Duodenal mucosa (tissue), 2 donors: ENCODE measurements at regions not wholly inside any gene's neighbourhood (a gene's known extent, or its start where the extent isn't known, plus 50 kb on each side); places are given as distances from the start of the nearest gene placed in this dataset.

Source experiments
- H3K27ac ChIP-seq: one replicate; pipeline ENCODE4 v1.7.0; 2013; ENCODE audit warnings: low read depth, low read length
- H3K27me3 ChIP-seq, 2 donors: one replicate each; pipeline ENCODE4 v1.7.0; 2013; ENCODE audit warnings: low read length in 2 of 2, control low read depth in 1 of 2; ENCODE audit not compliant: insufficient read depth in 2 of 2, control insufficient read depth in 1 of 2
- H3K36me3 ChIP-seq, 2 donors: one replicate each; pipeline ENCODE4 v1.7.0; 2013; ENCODE audit warnings: low read length in 2 of 2, control low read depth in 1 of 2; ENCODE audit not compliant: insufficient read depth in 2 of 2, control insufficient read depth in 1 of 2
- H3K4me1 ChIP-seq, 2 donors: one replicate each; pipeline ENCODE4 v1.7.0; 2013; ENCODE audit warnings: low read length in 2 of 2, control low read depth in 1 of 2; ENCODE audit not compliant: insufficient read depth in 2 of 2, control insufficient read depth in 1 of 2
- H3K4me3 ChIP-seq, 2 donors: one replicate each; pipeline ENCODE4 v1.7.0; 2013; ENCODE audit warnings: low read length in 2 of 2, low read depth in 1 of 2
- H3K9ac ChIP-seq, 2 donors: one replicate each; pipeline ENCODE4 v1.7.0; 2013; ENCODE audit warnings: low read length in 2 of 2, low read depth in 1 of 2
- H3K9me3 ChIP-seq, 2 donors: one replicate each; pipeline ENCODE4 v1.7.0; 2013; ENCODE audit warnings: low read length in 2 of 2, control low read depth in 1 of 2; ENCODE audit not compliant: control insufficient read depth in 1 of 2

DNA sequence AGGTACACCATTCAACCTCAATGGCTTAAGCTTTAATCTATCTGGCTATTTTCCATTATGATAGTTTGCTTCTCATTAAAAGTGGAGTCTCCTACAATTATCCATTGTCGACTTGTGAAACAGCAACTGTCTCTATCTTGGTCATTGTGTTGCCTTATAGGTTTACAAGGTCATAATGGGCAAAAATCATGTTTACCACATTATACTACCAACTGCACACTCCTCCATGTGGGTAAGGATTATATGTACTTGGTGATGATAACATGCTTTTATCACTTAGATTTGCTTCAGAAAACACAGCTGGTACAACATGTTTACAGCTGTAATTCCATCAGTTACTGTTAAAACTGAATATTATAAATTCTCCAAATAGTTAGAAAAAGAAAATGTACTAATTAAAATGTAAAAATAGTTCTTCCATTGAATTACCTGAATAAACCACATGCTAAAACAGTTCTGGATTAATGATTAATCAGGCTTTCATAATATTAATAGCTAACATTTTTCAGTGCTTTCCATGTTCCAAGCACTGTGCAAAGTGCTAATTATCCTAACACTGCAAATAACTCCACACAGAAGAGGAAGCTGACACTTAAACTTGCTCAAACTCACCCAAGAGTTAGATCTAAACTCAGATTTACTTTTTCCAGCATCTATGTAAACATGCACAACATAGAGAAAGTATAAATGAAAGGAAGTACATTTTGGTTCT, 96.7 kb downstream of the OGFRL1 start:
- H3K4me3 ChIP-seq, result no peak overlapping the region
- H3K9ac ChIP-seq, result no peak overlapping the region
- no peaks in the 10 kb centered on the region for H3K9me3 ChIP-seq
- no peaks in the 10 kb centered on the region for H3K27me3 ChIP-seq
- peaks cover 0 to 32% of the 10 kb centered on the region in 2 donors for H3K4me1 ChIP-seq
- no peaks in the 10 kb centered on the region for H3K36me3 ChIP-seq
- H3K27ac ChIP-seq, result peak overlapping the region; percentile 11

DNA sequence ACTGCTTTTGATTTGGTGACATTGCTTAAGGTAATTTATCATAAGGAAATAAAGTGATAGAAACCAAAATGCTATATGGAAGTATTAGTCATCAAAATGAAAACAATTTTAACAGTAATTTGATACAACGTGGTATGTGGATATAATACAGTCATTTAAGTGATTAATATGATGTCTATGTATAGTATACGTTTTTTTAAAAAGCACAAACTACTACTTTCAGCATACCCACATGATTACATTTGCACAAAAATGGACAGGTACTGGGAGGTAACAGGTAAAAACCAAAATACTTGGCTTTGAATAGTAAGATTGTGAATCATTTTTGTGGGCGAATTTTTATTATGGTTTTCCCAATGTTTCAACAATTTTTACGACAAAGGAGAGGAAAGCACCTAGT, 97.6 kb downstream of the OGFRL1 start:
- H3K4me3 ChIP-seq, result no peak overlapping the region
- no peaks in the 10 kb centered on the region for H3K27me3 ChIP-seq
- H3K9me3 ChIP-seq, result no peaks in the 10 kb centered on the region
- no peak overlapping the region for H3K9ac ChIP-seq
- H3K27ac ChIP-seq, result no peak overlapping the region
- H3K4me1 ChIP-seq, result peaks cover 0 to 32% of the 10 kb centered on the region in 2 donors
- no peaks in the 10 kb centered on the region for H3K36me3 ChIP-seq

GRCh38 chr6:71387179-71387578, 98.6 kb downstream of the OGFRL1 start:
- H3K9me3 ChIP-seq, result no peaks in the 10 kb centered on the region
- no peaks in the 10 kb centered on the region for H3K36me3 ChIP-seq
- H3K27me3 ChIP-seq, result no peaks in the 10 kb centered on the region
- H3K4me1 ChIP-seq, result peaks cover 0 to 32% of the 10 kb centered on the region in 2 donors
- no peak overlapping the region for H3K4me3 ChIP-seq
- no peak overlapping the region for H3K27ac ChIP-seq
- H3K9ac ChIP-seq, result no peak overlapping the region

DNA sequence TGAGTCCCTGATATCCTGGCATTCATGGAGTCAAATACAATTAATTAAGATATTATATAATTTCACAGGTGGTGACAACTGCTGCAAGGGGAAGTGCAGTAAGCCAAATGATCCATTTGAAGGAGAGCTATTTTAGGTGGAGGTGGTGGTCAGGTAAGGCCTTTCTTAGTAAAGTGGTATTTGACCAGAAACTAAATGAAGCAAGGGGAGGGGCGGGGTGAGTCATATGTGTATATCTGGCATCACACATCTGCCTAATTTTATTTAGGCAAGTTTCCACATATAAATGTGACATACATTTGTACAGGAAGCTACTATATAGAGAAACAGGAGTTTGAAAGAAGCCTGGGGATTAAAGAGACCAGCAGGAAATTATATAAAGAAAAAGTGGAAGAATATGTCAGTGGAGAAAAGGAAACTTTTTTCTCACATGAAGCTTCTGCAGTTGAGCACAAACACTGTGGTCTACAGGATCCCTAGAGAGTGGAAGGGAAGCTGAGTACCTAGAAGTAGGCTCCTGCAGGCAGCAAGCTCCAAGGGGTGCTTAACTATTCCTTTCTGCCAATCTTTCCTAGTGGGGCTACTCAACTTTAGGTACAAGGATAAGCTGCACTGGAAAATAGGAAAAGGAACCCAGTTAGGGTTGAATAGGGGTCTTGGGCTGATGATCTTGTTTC, 99.6 kb downstream of the OGFRL1 start:
- H3K36me3 ChIP-seq, result no peaks in the 10 kb centered on the region
- H3K9me3 ChIP-seq, result no peaks in the 10 kb centered on the region
- H3K27me3 ChIP-seq, result no peaks in the 10 kb centered on the region
- no peak overlapping the region for H3K27ac ChIP-seq
- H3K9ac ChIP-seq, result no peak overlapping the region
- no peak overlapping the region for H3K4me3 ChIP-seq
- peaks cover 0 to 32% of the 10 kb centered on the region in 2 donors for H3K4me1 ChIP-seq

DNA sequence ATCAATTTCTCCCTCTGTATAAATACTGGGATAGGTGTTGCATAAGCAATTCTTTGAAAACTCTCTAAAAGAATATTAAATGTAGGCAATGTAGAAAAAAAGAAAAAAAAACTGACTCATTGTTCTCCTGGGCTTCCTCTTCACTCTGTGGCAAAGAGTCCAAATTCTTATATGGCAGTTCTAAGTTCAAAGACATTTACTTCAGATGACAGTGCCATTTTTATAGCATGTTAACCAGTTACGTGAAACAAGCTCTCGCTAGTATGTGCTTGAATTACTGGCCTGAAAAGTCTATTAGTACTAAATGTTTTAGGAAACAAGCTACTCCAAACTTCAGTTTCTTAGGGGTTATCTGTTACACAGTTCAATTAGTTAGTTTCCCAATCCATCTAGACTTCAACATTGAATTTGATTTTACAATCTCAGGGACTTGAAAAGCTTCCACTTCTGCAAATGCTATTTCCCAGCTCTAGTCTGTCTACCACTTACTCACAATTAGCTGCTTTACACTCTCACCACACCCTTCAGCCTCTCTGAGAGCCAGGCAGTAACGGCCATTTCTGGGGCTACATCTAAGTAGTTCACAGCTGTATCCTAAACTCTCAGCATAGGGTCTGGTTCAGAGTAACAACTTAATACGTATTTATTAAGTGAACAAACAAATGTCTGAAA, 100.4 kb downstream of the OGFRL1 start:
- Histone ChIP-seq H3K9ac (no peak overlapping the region), H3K27ac (no peak overlapping the region), H3K9me3 (no peaks in the 10 kb centered on the region), H3K4me3 (no peak overlapping the region), H3K27me3 (no peaks in the 10 kb centered on the region), H3K36me3 (no peaks in the 10 kb centered on the region), H3K4me1 (peaks cover 0 to 32% of the 10 kb centered on the region in 2 donors)

- Histone ChIP-seq H3K4me3 (no peak overlapping the region), H3K36me3 (no peaks in the 10 kb centered on the region), H3K4me1 (peaks cover 0 to 21% of the 10 kb centered on the region in 2 donors), H3K9me3 (no peaks in the 10 kb centered on the region), H3K9ac (no peak overlapping the region), H3K27ac (no peak overlapping the region), H3K27me3 (no peaks in the 10 kb centered on the region)
These were observed 102.5 kb downstream of the OGFRL1 start for GRCh38 chr6:71391126-71391525.

GRCh38 chr6:71392276-71392675, 103.7 kb downstream of the OGFRL1 start:
- Histone ChIP-seq H3K4me3 (no peak overlapping the region), H3K36me3 (no peaks in the 10 kb centered on the region), H3K27ac (no peak overlapping the region), H3K4me1 (peaks cover 0 to 19% of the 10 kb centered on the region in 2 donors), H3K9ac (no peak overlapping the region), H3K9me3 (no peaks in the 10 kb centered on the region), H3K27me3 (no peaks in the 10 kb centered on the region)

DNA sequence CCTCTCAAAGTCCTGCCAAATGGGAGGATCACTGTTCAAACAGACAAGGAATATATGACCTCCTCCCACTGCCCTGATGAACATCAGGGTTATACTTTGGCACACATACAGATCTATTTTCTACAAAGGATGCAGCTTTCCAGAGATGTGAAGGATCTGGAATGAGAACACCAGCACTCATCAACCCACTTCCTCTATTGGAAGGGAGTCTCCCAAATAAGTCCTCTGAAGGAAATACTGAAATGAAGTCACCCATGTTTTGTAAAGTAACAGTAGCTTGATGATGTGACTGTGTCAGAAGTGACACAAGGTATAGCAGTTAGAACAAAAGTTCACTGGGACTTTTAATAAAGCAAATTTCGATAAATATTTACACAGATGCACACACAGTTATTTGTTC, 104.9 kb downstream of the OGFRL1 start:
- no peaks in the 10 kb centered on the region for H3K36me3 ChIP-seq
- H3K9me3 ChIP-seq, result no peaks in the 10 kb centered on the region
- no peaks in the 10 kb centered on the region for H3K27me3 ChIP-seq
- H3K4me3 ChIP-seq, result no peak overlapping the region
- H3K9ac ChIP-seq, result no peak overlapping the region
- peak overlapping the region; percentile 13 for H3K27ac ChIP-seq
- H3K4me1 ChIP-seq, result peaks cover 0 to 9% of the 10 kb centered on the region in 2 donors

DNA sequence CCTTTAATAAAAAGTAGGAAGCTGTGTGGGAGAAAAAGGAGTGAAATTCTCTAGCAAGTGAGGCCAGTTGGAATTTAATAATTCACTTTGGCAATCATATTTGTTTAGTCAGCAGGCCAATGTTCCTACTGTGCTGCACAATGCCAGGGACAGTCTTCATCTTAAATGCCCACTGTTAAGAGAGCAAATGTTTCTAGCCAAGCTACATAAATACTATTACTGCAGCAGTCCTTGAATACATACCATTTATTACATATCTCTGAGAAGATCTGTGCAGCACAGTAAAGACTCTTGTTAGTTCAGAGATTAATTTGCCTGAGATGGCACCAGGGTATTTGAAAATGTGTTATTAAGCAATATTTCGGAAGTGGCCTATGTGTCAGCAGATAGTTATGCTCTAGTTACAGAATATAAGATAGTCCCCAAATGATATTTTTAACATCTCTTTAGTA, 105.4 kb downstream of the OGFRL1 start:
- peaks cover 0 to 4% of the 10 kb centered on the region in 2 donors for H3K4me1 ChIP-seq

DNA sequence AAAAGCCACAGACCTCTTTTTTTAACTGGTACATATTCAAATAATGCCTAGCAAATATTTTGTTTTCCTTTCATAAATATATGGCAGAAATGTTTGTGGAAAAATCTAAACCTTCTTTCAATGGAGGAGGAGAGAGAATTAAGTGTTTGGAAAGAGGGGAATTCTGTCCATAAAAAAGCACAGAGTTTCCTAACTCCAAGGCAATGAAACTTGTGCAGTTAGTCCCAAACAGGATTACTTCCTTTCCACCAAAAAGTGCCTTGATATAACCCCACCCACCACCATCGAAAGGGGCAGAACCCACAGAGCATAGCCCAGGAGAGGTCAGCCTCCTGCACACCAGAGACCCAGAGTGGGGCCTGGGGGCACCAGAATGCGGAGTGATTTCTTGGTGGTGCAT, 106.3 kb downstream of the OGFRL1 start:
- no peaks in the 10 kb centered on the region for H3K4me1 ChIP-seq
- H3K27ac ChIP-seq, result no peak overlapping the region
- H3K9ac ChIP-seq, result no peak overlapping the region

More for the DNA sequence above, 105.4 kb downstream of the OGFRL1 start:
- Histone ChIP-seq H3K36me3 (no peaks in the 10 kb centered on the region), H3K27ac (peak overlapping the region; percentile 13), H3K9me3 (no peaks in the 10 kb centered on the region), H3K4me3 (no peak overlapping the region), H3K9ac (no peak overlapping the region), H3K27me3 (no peaks in the 10 kb centered on the region)

More for the DNA sequence above, 106.3 kb downstream of the OGFRL1 start:
- no peak overlapping the region for H3K4me3 ChIP-seq
- no peaks in the 10 kb centered on the region for H3K36me3 ChIP-seq
- H3K27me3 ChIP-seq, result no peaks in the 10 kb centered on the region
- no peaks in the 10 kb centered on the region for H3K9me3 ChIP-seq
